ENCODE measurements at regions not wholly inside any gene's neighbourhood (a gene's known extent, or its start where the extent isn't known, plus 50 kb on each side); places are given as distances from the start of the nearest gene placed in this dataset.

DNA sequence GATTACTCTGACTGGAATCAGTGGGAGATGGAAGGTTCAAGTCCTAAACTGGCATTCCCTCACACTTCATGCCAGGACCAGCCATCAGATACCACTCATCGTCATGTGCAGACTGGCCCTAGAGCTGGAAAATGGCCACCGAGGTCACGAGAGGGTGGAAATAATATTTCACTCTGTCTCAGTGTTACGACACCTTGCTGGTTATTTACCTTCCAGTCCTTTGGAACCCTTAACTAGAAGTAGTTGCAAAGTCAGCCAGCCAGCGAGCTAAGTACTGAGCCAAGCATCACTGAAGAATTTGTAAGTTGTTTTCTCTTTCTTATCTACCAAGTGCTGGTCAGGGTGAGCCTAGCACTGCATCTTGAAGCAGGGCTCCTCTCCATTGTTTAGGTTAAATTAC is 309.9 kb upstream of the RASGRP1 start:
- Histone ChIP-seq H4K20me1 (ENCODE audit: insufficient read depth, low read length) (no peaks in the 10 kb centered on the region), H3K79me2 (ENCODE audit: insufficient read depth, low read depth, low read length) (no peaks in the 10 kb centered on the region), H3K27ac (ENCODE audit: low read depth, low read length, poor library complexity, severe bottlenecking) (no peak overlapping the region), H3K4me2 (ENCODE audit: low read length) (no peak overlapping the region), H3K36me3 (ENCODE audit: insufficient read depth, low read length) (no peaks in the 10 kb centered on the region), H3K4me1 (ENCODE audit: insufficient read depth, low read length, poor library complexity, severe bottlenecking) (no peaks in the 10 kb centered on the region), H2AFZ (ENCODE audit: low read length) (no peak overlapping the region), H3K9me3 (ENCODE audit: low read length) (no peaks in the 10 kb centered on the region), H3K9me2 (ENCODE audit: insufficient read depth, low read length) (no peaks in the 10 kb centered on the region), H3K4me3 (ENCODE audit: low read depth, low read length, poor library complexity, severe bottlenecking) (no peak overlapping the region)
- ChIA-PET POLR2A (no interaction called here), CTCF (ENCODE audit: unreplicated experiment) (no interaction called here)
- no TSS peak for BruUV-seq (replicated peaks)
- intact Hi-C loops (cut with micrococcal nuclease; ENCODE audit: unreplicated experiment) = no loop called here
- DNase-seq (ENCODE audit: low spot score) = no peak
- no peak for TF ChIP-seq CTCF (conservative IDR thresholded peaks at IDR 0.05; ENCODE audit: low read length)
- no peak for TF ChIP-seq EZH2phosphoT487 (IDR thresholded peaks at IDR 0.05; ENCODE audit: borderline replicate concordance, low read depth, low read length)

GRCh38 chr15:38876211-38876610 is 311.6 kb upstream of the RASGRP1 start:
- intact Hi-C loops (cut with micrococcal nuclease; ENCODE audit: unreplicated experiment) = no loop called here
- Histone ChIP-seq H4K20me1 (ENCODE audit: insufficient read depth, low read length) (no peaks in the 10 kb centered on the region), H2AFZ (ENCODE audit: low read length) (no peak overlapping the region), H3K4me2 (ENCODE audit: low read length) (no peak overlapping the region), H3K9me3 (ENCODE audit: low read length) (no peaks in the 10 kb centered on the region), H3K27ac (ENCODE audit: low read depth, low read length, poor library complexity, severe bottlenecking) (no peak overlapping the region), H3K4me3 (ENCODE audit: low read depth, low read length, poor library complexity, severe bottlenecking) (no peak overlapping the region), H3K9me2 (ENCODE audit: insufficient read depth, low read length) (no peaks in the 10 kb centered on the region), H3K79me2 (ENCODE audit: insufficient read depth, low read depth, low read length) (no peaks in the 10 kb centered on the region), H3K36me3 (ENCODE audit: insufficient read depth, low read length) (no peaks in the 10 kb centered on the region), H3K4me1 (ENCODE audit: insufficient read depth, low read length, poor library complexity, severe bottlenecking) (no peaks in the 10 kb centered on the region)
- no peak for DNase-seq (ENCODE audit: low spot score)
- ChIA-PET CTCF (ENCODE audit: unreplicated experiment) (no interaction called here), POLR2A (no interaction called here)
- BruUV-seq (replicated peaks) = no TSS peak
- TF ChIP-seq EZH2phosphoT487 (IDR thresholded peaks at IDR 0.05; ENCODE audit: borderline replicate concordance, low read depth, low read length) (no peak), CTCF (conservative IDR thresholded peaks at IDR 0.05; ENCODE audit: low read length) (no peak)

DNA sequence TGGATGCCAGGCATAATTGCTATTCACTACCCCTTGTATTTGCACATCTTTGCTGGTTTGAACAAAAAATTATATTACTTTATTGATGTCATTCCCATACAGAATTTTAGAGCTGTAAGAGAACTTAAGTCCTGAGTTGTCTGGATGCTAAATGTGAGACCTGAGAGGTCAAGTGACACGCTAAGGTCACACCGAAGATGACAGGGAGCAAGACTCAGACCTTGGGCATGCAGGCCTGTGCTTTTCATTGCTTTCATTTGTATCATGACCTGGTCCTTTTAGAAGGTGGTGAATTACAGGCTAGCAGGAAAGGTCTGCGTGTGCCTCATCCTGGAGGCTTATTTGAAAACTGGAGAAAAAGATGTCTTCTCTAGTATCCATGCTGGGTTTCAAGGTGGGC is 312.0 kb upstream of the RASGRP1 start:
- Histone ChIP-seq H3K27ac (ENCODE audit: low read depth, low read length, poor library complexity, severe bottlenecking) (no peak overlapping the region), H2AFZ (ENCODE audit: low read length) (no peak overlapping the region), H3K36me3 (ENCODE audit: insufficient read depth, low read length) (no peaks in the 10 kb centered on the region), H3K4me2 (ENCODE audit: low read length) (no peak overlapping the region), H4K20me1 (ENCODE audit: insufficient read depth, low read length) (no peaks in the 10 kb centered on the region), H3K9me3 (ENCODE audit: low read length) (no peaks in the 10 kb centered on the region), H3K4me3 (ENCODE audit: low read depth, low read length, poor library complexity, severe bottlenecking) (no peak overlapping the region), H3K4me1 (ENCODE audit: insufficient read depth, low read length, poor library complexity, severe bottlenecking) (no peaks in the 10 kb centered on the region), H3K9me2 (ENCODE audit: insufficient read depth, low read length) (no peaks in the 10 kb centered on the region), H3K79me2 (ENCODE audit: insufficient read depth, low read depth, low read length) (no peaks in the 10 kb centered on the region)
- TF ChIP-seq EZH2phosphoT487 (IDR thresholded peaks at IDR 0.05; ENCODE audit: borderline replicate concordance, low read depth, low read length) (no peak), CTCF (conservative IDR thresholded peaks at IDR 0.05; ENCODE audit: low read length) (no peak)
- ChIA-PET POLR2A (no interaction called here), CTCF (ENCODE audit: unreplicated experiment) (interaction anchor here (0.5 kb wide), 1 partner anchor 19 kb away, joined by 3 read pairs; no protein-coding TSS in a partner anchor)
- no TSS peak for BruUV-seq (replicated peaks)
- intact Hi-C loops (cut with micrococcal nuclease; ENCODE audit: unreplicated experiment) = no loop called here
- no peak for DNase-seq (ENCODE audit: low spot score)

Data from OCI-LY7 (cell line).